ENCODE measurements at regions not wholly inside any gene's neighbourhood (a gene's known extent, or its start where the extent isn't known, plus 50 kb on each side); places are given as distances from the start of the nearest gene placed in this dataset.

GRCh38 chr2:14132386-14132785, 500.1 kb upstream of the LRATD1 start:
- no peak for DNase-seq

- no peak for DNase-seq
Observed at GRCh38 chr2:14134771-14135170, 497.7 kb upstream of the LRATD1 start.

- DNase-seq = no peak
Observed at GRCh38 chr2:14136030-14136429, 496.5 kb upstream of the LRATD1 start.

DNA sequence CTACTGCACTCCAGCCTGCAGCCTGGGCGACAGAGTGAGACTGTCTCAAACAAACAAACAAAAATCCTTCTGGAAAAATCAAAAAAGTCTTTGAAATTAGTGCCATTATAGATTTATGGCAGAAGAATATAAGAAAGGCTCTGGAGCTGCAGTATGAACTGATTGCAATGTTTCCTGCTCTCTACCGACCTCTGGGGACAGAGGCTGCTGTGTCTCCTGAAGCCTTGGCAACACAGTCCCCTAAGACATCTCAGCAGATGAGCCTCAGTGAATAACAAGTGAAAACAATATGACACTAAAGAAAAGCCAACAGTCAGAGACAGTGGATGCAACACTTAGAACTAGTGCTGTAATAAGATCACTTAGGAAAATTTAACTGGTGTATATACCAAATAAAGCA, 494.9 kb upstream of the LRATD1 start:
- no peak for DNase-seq

GRCh38 chr2:14140009-14140550, 492.4 kb upstream of the LRATD1 start:
- DNase-seq = no peak

GRCh38 chr2:14143435-14143834, 489.1 kb upstream of the LRATD1 start:
- no peak for DNase-seq

GRCh38 chr2:14148216-14148615, 484.3 kb upstream of the LRATD1 start:
- no peak for DNase-seq

GRCh38 chr2:14157816-14158215, 474.7 kb upstream of the LRATD1 start:
- no peak for DNase-seq

- DNase-seq = no peak
Observed at GRCh38 chr2:14180333-14180732, 452.2 kb upstream of the LRATD1 start.

GRCh38 chr2:14182227-14182946, 450.1 kb upstream of the LRATD1 start:
- no peak for DNase-seq

DNA sequence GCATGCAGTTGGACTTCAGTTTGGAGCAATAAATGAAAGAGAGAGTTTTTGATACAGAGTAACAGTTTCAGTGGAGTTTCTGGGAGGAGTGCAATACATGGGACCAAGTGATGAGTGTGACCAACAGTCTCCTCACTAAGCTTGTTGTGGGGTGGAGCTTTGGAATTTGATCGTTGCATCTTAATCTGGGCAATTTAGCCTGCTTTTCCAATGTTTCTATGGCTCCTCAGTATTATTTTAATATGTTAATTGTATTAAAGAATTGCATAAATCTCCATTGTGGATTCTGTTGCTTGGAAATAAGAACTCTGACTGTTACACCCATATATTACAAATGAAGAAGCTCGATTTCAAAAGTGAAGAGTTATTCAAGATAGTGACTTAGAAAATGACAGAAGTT, 446.6 kb upstream of the LRATD1 start:
- DNase-seq = no peak

- DNase-seq = no peak
Observed at GRCh38 chr2:14188446-14188845, 444.1 kb upstream of the LRATD1 start.

- DNase-seq = no peak
Observed at GRCh38 chr2:14189929-14190328, 442.6 kb upstream of the LRATD1 start.

GRCh38 chr2:14194233-14194632, 438.3 kb upstream of the LRATD1 start:
- no peak for DNase-seq

- DNase-seq = no peak
Observed at GRCh38 chr2:14197293-14197692, 435.2 kb upstream of the LRATD1 start.

- no peak for DNase-seq
Observed at GRCh38 chr2:14199040-14199439, 433.5 kb upstream of the LRATD1 start.

GRCh38 chr2:14219306-14219705, 413.2 kb upstream of the LRATD1 start:
- DNase-seq = no peak

- no peak for DNase-seq
Observed at GRCh38 chr2:14220101-14220500, 412.4 kb upstream of the LRATD1 start.

DNA sequence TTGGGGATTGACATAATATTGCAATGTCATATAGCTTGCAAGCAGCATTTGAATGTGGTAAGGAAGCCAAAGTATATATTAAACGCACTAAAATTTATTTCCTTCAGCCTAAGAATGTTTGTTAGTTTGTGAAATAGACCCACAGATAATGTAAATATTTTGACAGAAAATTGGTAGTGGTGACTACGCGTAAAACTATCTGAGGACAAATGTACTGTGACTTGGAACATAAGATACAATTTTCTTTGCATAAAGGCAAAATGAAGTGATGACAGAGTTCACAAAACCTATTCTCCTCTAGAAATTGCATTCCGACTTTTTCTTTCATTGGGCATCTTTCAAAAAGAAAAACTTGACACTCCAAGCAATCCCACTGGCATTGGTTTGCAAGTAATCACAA, 411.1 kb upstream of the LRATD1 start:
- no peak for DNase-seq

DNA sequence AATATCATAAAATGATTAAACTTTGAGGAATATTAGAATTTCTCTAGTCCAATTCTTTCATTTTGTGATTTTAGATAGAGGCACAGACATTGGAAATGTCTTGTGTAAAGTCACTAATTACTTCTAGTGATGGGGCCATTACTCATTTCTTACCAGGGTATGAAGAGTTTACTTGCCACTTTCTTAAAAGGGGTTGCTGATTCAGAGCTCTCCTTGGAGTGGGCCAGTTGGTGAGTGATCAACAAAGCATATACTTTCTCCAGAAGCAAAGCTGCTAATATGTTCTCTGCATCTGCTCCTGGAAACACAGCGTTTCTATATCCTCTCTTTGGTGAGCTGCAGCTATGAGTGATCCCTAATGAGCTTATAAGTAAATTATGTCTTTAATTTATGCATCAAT, 408.9 kb upstream of the LRATD1 start:
- no peak for DNase-seq

GRCh38 chr2:14231391-14231898, 401.1 kb upstream of the LRATD1 start:
- no peak for DNase-seq

DNA sequence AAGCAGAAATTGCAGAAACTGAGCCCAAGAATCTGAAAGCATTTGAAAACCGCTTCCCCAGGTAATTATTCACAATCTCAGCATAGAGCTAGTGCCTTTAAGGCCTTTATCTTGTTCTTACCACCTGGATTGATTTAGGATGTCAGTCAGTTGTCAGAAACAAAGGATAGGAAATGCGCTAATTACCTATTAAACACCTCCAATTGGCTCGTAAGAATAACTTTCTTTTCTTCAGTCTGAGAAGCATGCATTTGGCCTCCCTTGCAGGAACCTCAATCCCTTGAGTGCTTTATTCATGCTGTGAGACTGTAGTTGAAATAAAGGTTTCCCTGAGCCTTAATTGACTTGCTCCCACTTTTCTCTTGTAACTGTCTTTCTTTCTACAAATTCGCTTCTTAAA, 400.3 kb upstream of the LRATD1 start:
- DNase-seq = no peak

DNA sequence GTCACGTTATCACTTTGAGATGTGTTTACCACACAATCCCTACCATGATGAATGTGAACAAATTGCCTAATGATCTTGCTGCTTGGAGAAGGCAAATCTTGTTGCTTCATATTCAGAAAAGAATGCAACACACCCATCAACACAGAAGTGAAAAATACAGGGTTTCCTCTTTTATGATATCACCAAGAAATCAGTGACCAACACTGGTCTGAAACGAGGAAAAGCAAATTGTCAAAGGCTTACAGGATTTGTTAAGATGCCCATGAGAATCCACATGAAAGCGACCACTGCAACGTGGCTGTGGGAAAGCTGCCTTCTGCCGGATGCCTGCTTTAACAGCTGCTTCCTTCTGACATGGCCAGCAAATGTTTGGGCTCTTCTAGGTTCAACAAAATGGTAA, 397.6 kb upstream of the LRATD1 start:
- DNase-seq = no peak

- DNase-seq = no peak
Observed at GRCh38 chr2:14235667-14236066, 396.9 kb upstream of the LRATD1 start.

DNA sequence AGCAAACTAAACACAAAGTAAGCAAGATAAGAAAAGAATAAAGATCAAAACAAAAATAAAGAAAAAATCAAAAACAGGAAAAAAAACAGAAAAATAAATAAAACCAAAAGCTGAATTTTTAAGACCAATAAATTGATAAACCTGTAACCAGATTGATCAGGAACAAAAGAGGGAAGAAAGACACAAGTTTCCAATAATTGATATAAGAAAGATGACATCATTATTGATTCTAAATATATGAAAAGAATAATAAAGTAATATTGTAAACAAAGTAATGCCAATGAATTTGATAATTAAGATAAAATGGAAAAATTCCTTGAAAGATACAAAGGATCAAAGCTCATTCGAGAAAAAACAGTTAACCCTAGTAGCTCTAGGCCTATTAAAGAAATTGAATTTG, 394.6 kb upstream of the LRATD1 start:
- DNase-seq = no peak

Data from NCI-H1105 (cell line).